Neural cell (in vitro differentiated cells): ENCODE measurements at regions not wholly inside any gene's neighbourhood (a gene's known extent, or its start where the extent isn't known, plus 50 kb on each side); places are given as distances from the start of the nearest gene placed in this dataset.

ENCODE experiments used
- H2AFZ ChIP-seq: fragments of 200-600, 300-800 bp; sonication (generic), shearing (Covaris generic); 2 replicates; pipeline ENCODE4 v1.6.0; 2014; ENCODE audit warnings: low read depth, mild to moderate bottlenecking, antibody characterized with exemption, low read length, moderate library complexity
- H3F3A ChIP-seq: fragments of 200-600 bp; shearing (Covaris generic); 2 replicates; pipeline ENCODE4 v1.6.1; 2016; ENCODE audit warnings: mild to moderate bottlenecking, moderate library complexity, mixed read lengths, antibody characterized with exemption, low read length; ENCODE audit not compliant: insufficient read depth, poor library complexity, severe bottlenecking
- H3K27ac ChIP-seq: fragments of 200-600, 300-800 bp; sonication (generic), shearing (Covaris generic); 2 replicates; pipeline ENCODE4 v1.5.1; 2014; ENCODE audit warnings: mild to moderate bottlenecking, low read length, moderate library complexity
- H3K27me3 ChIP-seq: fragments of 300-800, 200-600 bp; sonication (generic), shearing (Covaris generic); 2 replicates; pipeline ENCODE4 v1.6.0; 2014; ENCODE audit warnings: mild to moderate bottlenecking, low read depth, low read length, moderate library complexity; ENCODE audit not compliant: insufficient read depth
- H3K36me3 ChIP-seq: fragments of 300-800, 200-600 bp; sonication (generic), shearing (Covaris generic); 2 replicates; pipeline ENCODE4 v1.5.1; 2014; ENCODE audit warnings: mild to moderate bottlenecking, antibody characterized with exemption, low read length, moderate library complexity; ENCODE audit not compliant: insufficient read depth
- H3K4me2 ChIP-seq: fragments of 300-800, 200-600 bp; sonication (generic), shearing (Covaris generic); 2 replicates; pipeline ENCODE4 v1.6.0; 2014; ENCODE audit warnings: mild to moderate bottlenecking, low read length
- H3K4me3 ChIP-seq: fragments of 300-800, 200-600 bp; sonication (generic), shearing (Covaris generic); 2 replicates; pipeline ENCODE4 v1.5.1; 2014; ENCODE audit warnings: mild to moderate bottlenecking, low read length, moderate library complexity
- H3K79me2 ChIP-seq: fragments of 200-600 bp; shearing (Covaris generic); replicated peaks from 2 replicates; pipeline ENCODE4 v1.6.0; 2014; ENCODE audit warnings: mild to moderate bottlenecking, low read length, moderate library complexity; ENCODE audit not compliant: insufficient read depth
- H3K9ac ChIP-seq: fragments of 300-800, 200-600 bp; sonication (generic), shearing (Covaris generic); 2 replicates; pipeline ENCODE4 v1.6.1; 2016; ENCODE audit warnings: mild to moderate bottlenecking, low read length, mixed read lengths
- H3K9me2 ChIP-seq: fragments of 200-600 bp; shearing (Covaris generic); 2 replicates; pipeline ENCODE4 v1.6.1; 2016; ENCODE audit warnings: mild to moderate bottlenecking, low read length, mixed read lengths; ENCODE audit not compliant: insufficient read depth
- H3K9me3 ChIP-seq: fragments of 200-600, 300-800 bp; sonication (generic), shearing (Covaris generic); 2 replicates; pipeline ENCODE4 v1.6.1; 2016; ENCODE audit warnings: mild to moderate bottlenecking, mixed run types, low read length, moderate library complexity, mixed read lengths
- H4K20me1 ChIP-seq: fragments of 200-600 bp; shearing (Covaris generic); 2 replicates; pipeline ENCODE4 v1.6.1; 2016; ENCODE audit warnings: mild to moderate bottlenecking, mixed run types; ENCODE audit not compliant: insufficient read depth
- CTCF ChIP-seq: fragments of 450-650 bp; IDR thresholded peaks from 2 replicates; pipeline ENCODE4 v1.5.1; 2014; ENCODE audit warnings: antibody characterized with exemption, mild to moderate bottlenecking, moderate library complexity; ENCODE audit not compliant: poor library complexity, severe bottlenecking
- EP300 ChIP-seq: fragments of 450-650 bp; conservative IDR thresholded peaks from 2 replicates; pipeline ENCODE4 v1.6.1; 2014; ENCODE audit warnings: antibody characterized with exemption, mild to moderate bottlenecking, moderate library complexity; ENCODE audit not compliant: poor library complexity, severe bottlenecking
- EZH2 ChIP-seq: fragments of 200-600, 300-800 bp; shearing (Covaris generic), sonication (generic); IDR thresholded peaks from 2 replicates; pipeline ENCODE4 v1.6.1; 2014; ENCODE audit warnings: antibody characterized with exemption, low read length, borderline replicate concordance, mild to moderate bottlenecking; ENCODE audit not compliant: insufficient read depth, poor library complexity, severe bottlenecking
- MXI1 ChIP-seq: fragments of 450-650 bp; conservative IDR thresholded peaks from 2 replicates; pipeline ENCODE4 v1.6.1; 2014; ENCODE audit warnings: antibody characterized with exemption, mild to moderate bottlenecking; ENCODE audit not compliant: poor library complexity, severe bottlenecking
- POLR2AphosphoS5 ChIP-seq: IDR thresholded peaks from 2 replicates; pipeline ENCODE4 v1.6.1; 2012
- RAD21 ChIP-seq: fragments of 450-650 bp; conservative IDR thresholded peaks from 2 replicates; pipeline ENCODE4 v1.6.1; 2014; ENCODE audit warnings: antibody characterized with exemption, mild to moderate bottlenecking, moderate library complexity
- SMC3 ChIP-seq: fragments of 450-650 bp; conservative IDR thresholded peaks from 2 replicates; pipeline ENCODE4 v1.6.1; 2014; ENCODE audit warnings: antibody characterized with exemption, mild to moderate bottlenecking, moderate library complexity; ENCODE audit not compliant: poor library complexity
- TAF1 ChIP-seq: IDR thresholded peaks from 2 replicates; pipeline ENCODE4 v1.6.1; 2012; ENCODE audit warnings: low read depth
- TF ChIP-seq, protein P1 (sequence below): IDR thresholded peaks from 2 replicates; pipeline ENCODE4 v1.6.1; 2012; ENCODE audit warnings: borderline replicate concordance

- Histone ChIP-seq H3K27me3 (no peaks in the 10 kb centered on the region), H3F3A (no peaks in the 10 kb centered on the region), H3K9me2 (no peaks in the 10 kb centered on the region), H3K4me3 (no peak overlapping the region), H3K27ac (no peak overlapping the region), H2AFZ (no peak overlapping the region), H3K36me3 (no peaks in the 10 kb centered on the region), H4K20me1 (no peaks in the 10 kb centered on the region), H3K4me2 (no peak overlapping the region), H3K79me2 (no peaks in the 10 kb centered on the region), H3K9ac (no peak overlapping the region), H3K9me3 (no peaks in the 10 kb centered on the region)
- TF ChIP-seq RAD21 (no peak), POLR2AphosphoS5 (no peak), CTCF (no peak), SMC3 (no peak), TAF1 (no peak), EP300 (no peak), EZH2 (no peak), MXI1 (no peak)
- TF ChIP-seq, protein P1, sequence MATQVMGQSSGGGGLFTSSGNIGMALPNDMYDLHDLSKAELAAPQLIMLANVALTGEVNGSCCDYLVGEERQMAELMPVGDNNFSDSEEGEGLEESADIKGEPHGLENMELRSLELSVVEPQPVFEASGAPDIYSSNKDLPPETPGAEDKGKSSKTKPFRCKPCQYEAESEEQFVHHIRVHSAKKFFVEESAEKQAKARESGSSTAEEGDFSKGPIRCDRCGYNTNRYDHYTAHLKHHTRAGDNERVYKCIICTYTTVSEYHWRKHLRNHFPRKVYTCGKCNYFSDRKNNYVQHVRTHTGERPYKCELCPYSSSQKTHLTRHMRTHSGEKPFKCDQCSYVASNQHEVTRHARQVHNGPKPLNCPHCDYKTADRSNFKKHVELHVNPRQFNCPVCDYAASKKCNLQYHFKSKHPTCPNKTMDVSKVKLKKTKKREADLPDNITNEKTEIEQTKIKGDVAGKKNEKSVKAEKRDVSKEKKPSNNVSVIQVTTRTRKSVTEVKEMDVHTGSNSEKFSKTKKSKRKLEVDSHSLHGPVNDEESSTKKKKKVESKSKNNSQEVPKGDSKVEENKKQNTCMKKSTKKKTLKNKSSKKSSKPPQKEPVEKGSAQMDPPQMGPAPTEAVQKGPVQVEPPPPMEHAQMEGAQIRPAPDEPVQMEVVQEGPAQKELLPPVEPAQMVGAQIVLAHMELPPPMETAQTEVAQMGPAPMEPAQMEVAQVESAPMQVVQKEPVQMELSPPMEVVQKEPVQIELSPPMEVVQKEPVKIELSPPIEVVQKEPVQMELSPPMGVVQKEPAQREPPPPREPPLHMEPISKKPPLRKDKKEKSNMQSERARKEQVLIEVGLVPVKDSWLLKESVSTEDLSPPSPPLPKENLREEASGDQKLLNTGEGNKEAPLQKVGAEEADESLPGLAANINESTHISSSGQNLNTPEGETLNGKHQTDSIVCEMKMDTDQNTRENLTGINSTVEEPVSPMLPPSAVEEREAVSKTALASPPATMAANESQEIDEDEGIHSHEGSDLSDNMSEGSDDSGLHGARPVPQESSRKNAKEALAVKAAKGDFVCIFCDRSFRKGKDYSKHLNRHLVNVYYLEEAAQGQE = no peak
Observed at GRCh38 chr17:5976251-5976650, 93.9 kb upstream of the WSCD1 start.

DNA sequence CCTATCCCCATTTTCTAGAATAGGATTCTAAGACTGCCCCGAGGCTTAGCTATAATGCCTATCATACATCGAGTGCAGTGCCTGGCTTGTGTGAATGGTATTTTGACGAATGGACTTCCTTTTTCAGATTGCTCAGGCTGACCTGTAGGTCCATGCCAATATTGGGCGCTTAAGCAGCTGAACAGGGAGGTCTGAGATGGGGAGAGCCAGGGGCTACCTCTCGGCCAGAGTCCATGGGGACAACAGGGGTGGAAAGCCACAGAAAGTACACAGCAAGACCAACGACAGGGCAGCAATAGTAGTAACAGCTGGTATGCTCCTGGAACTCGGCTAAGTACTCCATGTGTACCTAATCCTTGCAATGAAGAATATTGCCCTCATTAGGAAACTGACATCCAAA lies 91.7 kb upstream of the WSCD1 start:
- no peaks in the 10 kb centered on the region for H3K9me3 ChIP-seq
- no peaks in the 10 kb centered on the region for H3K27me3 ChIP-seq
- no peak overlapping the region for H3K4me3 ChIP-seq
- H2AFZ ChIP-seq = no peak overlapping the region
- H3F3A ChIP-seq = no peaks in the 10 kb centered on the region
- H3K9me2 ChIP-seq = no peaks in the 10 kb centered on the region
- no peaks in the 10 kb centered on the region for H4K20me1 ChIP-seq
- TF ChIP-seq EZH2 = no peak
- TF ChIP-seq RAD21 = no peak
- TF ChIP-seq TAF1 = no peak
- TF ChIP-seq EP300 = no peak
- no peak for TF ChIP-seq SMC3
- no peaks in the 10 kb centered on the region for H3K36me3 ChIP-seq
- no peaks in the 10 kb centered on the region for H3K79me2 ChIP-seq
- H3K9ac ChIP-seq = no peak overlapping the region
- H3K27ac ChIP-seq = no peak overlapping the region
- H3K4me2 ChIP-seq = no peak overlapping the region

DNA sequence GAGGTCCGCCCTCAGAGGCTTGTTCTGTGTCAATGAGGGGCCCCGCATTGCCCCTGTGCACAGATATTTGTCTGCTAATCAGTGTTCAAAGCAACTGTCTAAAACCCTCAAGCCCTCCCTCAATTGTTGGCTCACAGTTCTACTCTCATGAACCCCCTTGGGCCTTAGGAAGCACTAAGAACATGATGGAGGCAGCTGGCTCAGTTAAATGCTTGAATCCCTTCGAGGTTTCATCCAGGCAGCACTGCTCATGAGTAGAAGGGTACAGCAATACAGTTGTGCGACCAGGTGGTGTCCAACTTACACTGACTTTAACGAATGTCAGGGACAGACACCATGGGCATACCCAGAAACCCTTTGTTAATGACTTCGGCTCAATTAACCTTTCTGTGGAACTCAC lies 89.2 kb upstream of the WSCD1 start:
- Histone ChIP-seq H3K4me3 (no peak overlapping the region), H2AFZ (no peak overlapping the region), H3K27ac (no peak overlapping the region), H3F3A (no peaks in the 10 kb centered on the region), H3K9me2 (no peaks in the 10 kb centered on the region), H3K9me3 (no peaks in the 10 kb centered on the region), H3K9ac (no peak overlapping the region), H4K20me1 (no peaks in the 10 kb centered on the region), H3K27me3 (no peaks in the 10 kb centered on the region), H3K36me3 (no peaks in the 10 kb centered on the region), H3K4me2 (no peak overlapping the region), H3K79me2 (no peaks in the 10 kb centered on the region)
- TF ChIP-seq RAD21 (no peak), POLR2AphosphoS5 (no peak), EP300 (no peak), CTCF (no peak), SMC3 (no peak), MXI1 (no peak), TAF1 (no peak)
- TF ChIP-seq, protein P1 = no peak
